ENCODE measurements at regions not wholly inside any gene's neighbourhood (a gene's known extent, or its start where the extent isn't known, plus 50 kb on each side); places are given as distances from the start of the nearest gene placed in this dataset.
"Not testable (repeated sequence)": the region's sequence is repeated elsewhere in the genome, so short reads cannot be mapped to it uniquely, and the experiment has no call there.

- DNase-seq = not testable (repeated sequence)
Observed at GRCh38 chr1:234809854-234810245, 199.9 kb upstream of the IRF2BP2 start.

- DNase-seq = not testable (repeated sequence)
Observed at GRCh38 chr1:234808943-234809853, 199.2 kb upstream of the IRF2BP2 start.

GRCh38 chr1:234808459-234808858 lies 198.5 kb upstream of the IRF2BP2 start:
- DNase-seq = not testable (repeated sequence)

GRCh38 chr1:234807705-234808104 lies 197.7 kb upstream of the IRF2BP2 start:
- not testable (repeated sequence) for DNase-seq

- DNase-seq = not testable (repeated sequence)
Observed at GRCh38 chr1:234802586-234802985, 192.6 kb upstream of the IRF2BP2 start.

GRCh38 chr1:234801636-234802035 lies 191.7 kb upstream of the IRF2BP2 start:
- not testable (repeated sequence) for DNase-seq

GRCh38 chr1:234801147-234801546 lies 191.2 kb upstream of the IRF2BP2 start:
- not testable (repeated sequence) for DNase-seq

GRCh38 chr1:234800563-234800962 lies 190.6 kb upstream of the IRF2BP2 start:
- not testable (repeated sequence) for DNase-seq

- not testable (repeated sequence) for DNase-seq
Observed at GRCh38 chr1:234799021-234799689, 189.2 kb upstream of the IRF2BP2 start.

GRCh38 chr1:234797216-234797615 lies 187.2 kb upstream of the IRF2BP2 start:
- not testable (repeated sequence) for DNase-seq

GRCh38 chr1:234796438-234796792 lies 186.4 kb upstream of the IRF2BP2 start:
- DNase-seq = not testable (repeated sequence)

GRCh38 chr1:234795711-234796437 lies 185.9 kb upstream of the IRF2BP2 start:
- not testable (repeated sequence) for DNase-seq

- not testable (repeated sequence) for DNase-seq
Observed at GRCh38 chr1:234795007-234795406, 185.0 kb upstream of the IRF2BP2 start.

GRCh38 chr1:234794452-234794851 lies 184.5 kb upstream of the IRF2BP2 start:
- DNase-seq = not testable (repeated sequence)

GRCh38 chr1:234793924-234794323 lies 183.9 kb upstream of the IRF2BP2 start:
- not testable (repeated sequence) for DNase-seq

- DNase-seq = not testable (repeated sequence)
Observed at GRCh38 chr1:234792221-234792864, 182.4 kb upstream of the IRF2BP2 start.

GRCh38 chr1:234791615-234792014 lies 181.6 kb upstream of the IRF2BP2 start:
- not testable (repeated sequence) for DNase-seq

- not testable (repeated sequence) for DNase-seq
Observed at GRCh38 chr1:234790333-234790732, 180.4 kb upstream of the IRF2BP2 start.

GRCh38 chr1:234787011-234787584 lies 177.1 kb upstream of the IRF2BP2 start:
- not testable (repeated sequence) for DNase-seq

- not testable (repeated sequence) for DNase-seq
Observed at GRCh38 chr1:234785922-234786321, 175.9 kb upstream of the IRF2BP2 start.

- not testable (repeated sequence) for DNase-seq
Observed at GRCh38 chr1:234785471-234785919, 175.5 kb upstream of the IRF2BP2 start.

- not testable (repeated sequence) for DNase-seq
Observed at GRCh38 chr1:234784108-234784507, 174.1 kb upstream of the IRF2BP2 start.

All from NCI-H526 treated with DMSO at 0.1 percent for 48 hours (cell line).